ENCODE measurements at regions not wholly inside any gene's neighbourhood (a gene's known extent, or its start where the extent isn't known, plus 50 kb on each side); places are given as distances from the start of the nearest gene placed in this dataset.

- TF ChIP-seq, protein P1, sequence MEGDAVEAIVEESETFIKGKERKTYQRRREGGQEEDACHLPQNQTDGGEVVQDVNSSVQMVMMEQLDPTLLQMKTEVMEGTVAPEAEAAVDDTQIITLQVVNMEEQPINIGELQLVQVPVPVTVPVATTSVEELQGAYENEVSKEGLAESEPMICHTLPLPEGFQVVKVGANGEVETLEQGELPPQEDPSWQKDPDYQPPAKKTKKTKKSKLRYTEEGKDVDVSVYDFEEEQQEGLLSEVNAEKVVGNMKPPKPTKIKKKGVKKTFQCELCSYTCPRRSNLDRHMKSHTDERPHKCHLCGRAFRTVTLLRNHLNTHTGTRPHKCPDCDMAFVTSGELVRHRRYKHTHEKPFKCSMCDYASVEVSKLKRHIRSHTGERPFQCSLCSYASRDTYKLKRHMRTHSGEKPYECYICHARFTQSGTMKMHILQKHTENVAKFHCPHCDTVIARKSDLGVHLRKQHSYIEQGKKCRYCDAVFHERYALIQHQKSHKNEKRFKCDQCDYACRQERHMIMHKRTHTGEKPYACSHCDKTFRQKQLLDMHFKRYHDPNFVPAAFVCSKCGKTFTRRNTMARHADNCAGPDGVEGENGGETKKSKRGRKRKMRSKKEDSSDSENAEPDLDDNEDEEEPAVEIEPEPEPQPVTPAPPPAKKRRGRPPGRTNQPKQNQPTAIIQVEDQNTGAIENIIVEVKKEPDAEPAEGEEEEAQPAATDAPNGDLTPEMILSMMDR (IDR thresholded peaks at IDR 0.05) = no peak
- TF ChIP-seq POLR2A (IDR thresholded peaks at IDR 0.05) = no peak
These were observed 416.6 kb upstream of the PMFBP1 start for GRCh38 chr16:72588551-72588950.
